ENCODE measurements at regions not wholly inside any gene's neighbourhood (a gene's known extent, or its start where the extent isn't known, plus 50 kb on each side); places are given as distances from the start of the nearest gene placed in this dataset.

DNA sequence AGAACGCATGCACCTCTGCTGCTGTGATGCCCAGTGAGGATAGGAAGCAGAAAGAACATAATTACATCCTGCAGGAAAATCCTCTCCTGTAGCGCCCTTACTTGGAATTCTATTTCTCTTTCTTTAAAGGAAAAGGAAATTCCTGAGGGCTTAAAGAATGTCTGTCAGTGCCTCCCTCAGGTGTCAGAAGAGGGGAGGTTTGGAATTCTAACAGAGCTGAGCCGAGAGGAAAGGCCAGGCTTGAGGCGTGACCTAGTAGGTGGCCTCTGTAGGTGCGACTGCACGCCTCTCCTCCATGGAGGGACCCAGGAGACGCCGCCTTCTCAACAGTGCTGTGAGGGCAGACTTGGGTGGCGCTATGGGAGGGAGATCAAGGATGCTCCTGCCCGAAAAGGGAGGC lies 55.9 kb upstream of the ERCC6L2 start:
- no peaks in the 10 kb centered on the region for H4K20me1 ChIP-seq (replicated peaks; ENCODE audit: control insufficient read depth, insufficient read depth, low read length)
- H3K4me2 ChIP-seq (ENCODE audit: insufficient read depth, low read length), result no peak overlapping the region
- FAIRE-seq (no peak), ATAC-seq (no peak), DNase-seq (ENCODE audit: extremely low read depth in 1 of 4, low spot score in 3 of 4) (no peak)
- in situ Hi-C loops (cut with MboI) (no loop called here), intact Hi-C loops (cut with micrococcal nuclease) (no loop called here)
- H3K9me3 ChIP-seq (replicated peaks; ENCODE audit: control insufficient read depth, insufficient read depth, low read depth, low read length), result no peaks in the 10 kb centered on the region
- peaks cover 53 to 78% of the 10 kb centered on the region in 2 experiments for H3K27me3 ChIP-seq (ENCODE audit: control insufficient read depth in 2 of 2, insufficient read depth in 2 of 2, low read length in 2 of 2)
- no peaks in the 10 kb centered on the region for H3K79me2 ChIP-seq (ENCODE audit: control insufficient read depth, insufficient read depth, low read length)
- no peak overlapping the region for H3K9ac ChIP-seq (ENCODE audit: insufficient read depth in 1 of 2, low read depth in 2 of 2, low read length in 2 of 2)
- 3% methylated on average over 6 of the region's 10 CpGs for WGBS (ENCODE audit: insufficient coverage, low coverage, missing lambda C conversion rate)
- ChIA-PET POLR2A (no interaction called here), CTCF (ENCODE audit: low intra/inter-chr PET ratio) (no interaction called here)
- peaks cover 3 to 9% of the 10 kb centered on the region in 2 experiments; a peak in 3 of 5 replicates for H3K4me1 ChIP-seq (replicated peaks in 1 of 2; ENCODE audit: control insufficient read depth in 2 of 2, insufficient read depth in 2 of 2, low read length in 2 of 2)
- H3K27ac ChIP-seq (ENCODE audit: extremely low read depth, low read depth, low read length), result no peak overlapping the region
- no peaks in the 10 kb centered on the region for H3K9me1 ChIP-seq (ENCODE audit: control insufficient read depth, insufficient read depth, low read length)
- no peak overlapping the region for H2AFZ ChIP-seq (ENCODE audit: low read depth, low read length)
- TF ChIP-seq RCOR1 (IDR thresholded peaks at IDR 0.05; ENCODE audit: borderline replicate concordance in 1 of 2, low read depth in 2 of 2, low read length in 2 of 2), result no peak
- no peak overlapping the region for H3K4me3 ChIP-seq
- BruUV-seq (replicated peaks), result no TSS peak
- no peaks in the 10 kb centered on the region for H3K36me3 ChIP-seq (ENCODE audit: control insufficient read depth, insufficient read depth, low read length)

DNA sequence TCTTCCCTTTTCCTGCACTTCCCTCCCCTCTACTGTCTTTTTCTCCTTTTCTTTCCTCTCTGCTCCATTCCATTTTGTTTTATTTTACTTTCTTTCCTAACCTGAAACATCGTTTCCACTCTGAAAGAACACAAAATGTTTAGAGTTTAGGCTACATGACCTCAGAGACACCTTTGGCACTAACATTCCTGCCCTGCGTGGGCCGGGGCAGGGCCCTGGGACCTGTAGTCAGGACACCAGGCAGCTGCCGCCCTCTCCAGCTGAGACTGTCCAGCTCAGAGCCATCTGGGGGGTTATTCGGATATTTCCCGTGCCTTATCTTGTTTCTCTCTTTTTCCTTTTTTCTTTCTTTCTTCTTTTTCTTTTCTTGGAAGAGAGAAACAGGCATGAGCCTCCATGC lies 58.3 kb upstream of the ERCC6L2 start:
- WGBS (ENCODE audit: insufficient coverage, low coverage, missing lambda C conversion rate), result 5% methylated on average over 6 of the region's 6 CpGs
- Histone ChIP-seq H3K27ac (ENCODE audit: extremely low read depth, low read depth, low read length) (no peak overlapping the region), H3K4me1 (replicated peaks in 1 of 2; ENCODE audit: control insufficient read depth in 2 of 2, insufficient read depth in 2 of 2, low read length in 2 of 2) (peaks cover 3 to 10% of the 10 kb centered on the region in 2 experiments; a peak in 3 of 5 replicates), H3K9ac (ENCODE audit: insufficient read depth in 1 of 2, low read depth in 2 of 2, low read length in 2 of 2) (no peak overlapping the region), H3K4me2 (ENCODE audit: insufficient read depth, low read length) (no peak overlapping the region), H3K27me3 (ENCODE audit: control insufficient read depth in 2 of 2, insufficient read depth in 2 of 2, low read length in 2 of 2) (peaks cover 40 to 62% of the 10 kb centered on the region in 2 experiments), H3K9me1 (ENCODE audit: control insufficient read depth, insufficient read depth, low read length) (no peaks in the 10 kb centered on the region), H2AFZ (ENCODE audit: low read depth, low read length) (no peak overlapping the region), H3K79me2 (ENCODE audit: control insufficient read depth, insufficient read depth, low read length) (no peaks in the 10 kb centered on the region), H3K9me3 (replicated peaks; ENCODE audit: control insufficient read depth, insufficient read depth, low read depth, low read length) (no peaks in the 10 kb centered on the region), H3K36me3 (ENCODE audit: control insufficient read depth, insufficient read depth, low read length) (no peaks in the 10 kb centered on the region), H4K20me1 (replicated peaks; ENCODE audit: control insufficient read depth, insufficient read depth, low read length) (no peaks in the 10 kb centered on the region), H3K4me3 (no peak overlapping the region)
- no peak for ATAC-seq
- in situ Hi-C loops (cut with MboI), result no loop called here
- ChIA-PET POLR2A (no interaction called here), CTCF (ENCODE audit: low intra/inter-chr PET ratio) (no interaction called here)
- no peak for DNase-seq (ENCODE audit: extremely low read depth in 1 of 4, low spot score in 3 of 4)
- BruUV-seq (replicated peaks), result no TSS peak
- FAIRE-seq, result no peak
- intact Hi-C loops (cut with micrococcal nuclease), result no loop called here
- TF ChIP-seq SAFB (IDR thresholded peaks at IDR 0.05; ENCODE audit: borderline replicate concordance, low read depth, low read length) (no peak), ZNF79 (CRISPR knock-in tag; IDR thresholded peaks at IDR 0.05; ENCODE audit: low read depth) (no peak), HNRNPH1 (optimal IDR thresholded peaks at IDR 0.05; ENCODE audit: low read depth, low read length) (no peak), XRCC5 (IDR thresholded peaks at IDR 0.05; ENCODE audit: low read depth, low read length) (no peak), CHD4 (IDR thresholded peaks at IDR 0.05; ENCODE audit: insufficient read depth, insufficient replicate concordance, low read depth, low read length, poor library complexity, severe bottlenecking) (no peak), CLOCK (CRISPR knock-in tag; IDR thresholded peaks at IDR 0.05; ENCODE audit: borderline replicate concordance) (no peak), HEY1 (CRISPR knock-in tag; IDR thresholded peaks at IDR 0.05; ENCODE audit: borderline replicate concordance) (no peak)
- TF ChIP-seq, protein P1, sequence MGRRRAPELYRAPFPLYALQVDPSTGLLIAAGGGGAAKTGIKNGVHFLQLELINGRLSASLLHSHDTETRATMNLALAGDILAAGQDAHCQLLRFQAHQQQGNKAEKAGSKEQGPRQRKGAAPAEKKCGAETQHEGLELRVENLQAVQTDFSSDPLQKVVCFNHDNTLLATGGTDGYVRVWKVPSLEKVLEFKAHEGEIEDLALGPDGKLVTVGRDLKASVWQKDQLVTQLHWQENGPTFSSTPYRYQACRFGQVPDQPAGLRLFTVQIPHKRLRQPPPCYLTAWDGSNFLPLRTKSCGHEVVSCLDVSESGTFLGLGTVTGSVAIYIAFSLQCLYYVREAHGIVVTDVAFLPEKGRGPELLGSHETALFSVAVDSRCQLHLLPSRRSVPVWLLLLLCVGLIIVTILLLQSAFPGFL (CRISPR knock-in tag; IDR thresholded peaks at IDR 0.05), result no peak
- TF ChIP-seq, protein P2, sequence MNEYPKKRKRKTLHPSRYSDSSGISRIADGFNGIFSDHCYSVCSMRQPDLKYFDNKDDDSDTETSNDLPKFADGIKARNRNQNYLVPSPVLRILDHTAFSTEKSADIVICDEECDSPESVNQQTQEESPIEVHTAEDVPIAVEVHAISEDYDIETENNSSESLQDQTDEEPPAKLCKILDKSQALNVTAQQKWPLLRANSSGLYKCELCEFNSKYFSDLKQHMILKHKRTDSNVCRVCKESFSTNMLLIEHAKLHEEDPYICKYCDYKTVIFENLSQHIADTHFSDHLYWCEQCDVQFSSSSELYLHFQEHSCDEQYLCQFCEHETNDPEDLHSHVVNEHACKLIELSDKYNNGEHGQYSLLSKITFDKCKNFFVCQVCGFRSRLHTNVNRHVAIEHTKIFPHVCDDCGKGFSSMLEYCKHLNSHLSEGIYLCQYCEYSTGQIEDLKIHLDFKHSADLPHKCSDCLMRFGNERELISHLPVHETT (CRISPR knock-in tag; conservative IDR thresholded peaks at IDR 0.05 in 1 of 2, IDR thresholded peaks at IDR 0.05 in 1 of 2), result no peak

Measured in K562 (cell line).